ENCODE measurements at regions not wholly inside any gene's neighbourhood (a gene's known extent, or its start where the extent isn't known, plus 50 kb on each side); places are given as distances from the start of the nearest gene placed in this dataset.

- TF ChIP-seq MAX (IDR thresholded peaks at IDR 0.05; ENCODE audit: low read depth, low read length) = no peak
- TF ChIP-seq MYC (IDR thresholded peaks at IDR 0.05; ENCODE audit: low read depth, low read length) = no peak
- no peak for TF ChIP-seq CTCF (IDR thresholded peaks at IDR 0.05; ENCODE audit: low read depth, low read length)
- TF ChIP-seq POLR2A (IDR thresholded peaks at IDR 0.05; ENCODE audit: extremely low read depth, insufficient read length) = no peak
- DNase-seq (ENCODE audit: low read depth) = no peak
Measured at GRCh38 chr6:2477250-2477649, 231.8 kb upstream of the GMDS start.

GRCh38 chr6:2476376-2476775 lies 231.0 kb upstream of the GMDS start:
- DNase-seq (ENCODE audit: low read depth) = no peak
- no peak overlapping the region for H3K4me3 ChIP-seq (ENCODE audit: low read depth, low read length)
- no peak for TF ChIP-seq MAX (IDR thresholded peaks at IDR 0.05; ENCODE audit: low read depth, low read length)
- TF ChIP-seq POLR2A (IDR thresholded peaks at IDR 0.05; ENCODE audit: extremely low read depth, insufficient read length) = no peak
- no peak for TF ChIP-seq MYC (IDR thresholded peaks at IDR 0.05; ENCODE audit: low read depth, low read length)
- TF ChIP-seq CTCF (IDR thresholded peaks at IDR 0.05; ENCODE audit: low read depth, low read length) = no peak

More at GRCh38 chr6:2477250-2477649, 231.8 kb upstream of the GMDS start:
- no peak overlapping the region for H3K4me3 ChIP-seq (ENCODE audit: low read depth, low read length)

- no peak overlapping the region for H3K4me3 ChIP-seq (ENCODE audit: low read depth, low read length)
- no peak for DNase-seq (ENCODE audit: low read depth)
- no peak for TF ChIP-seq MYC (IDR thresholded peaks at IDR 0.05; ENCODE audit: low read depth, low read length)
- no peak for TF ChIP-seq MAX (IDR thresholded peaks at IDR 0.05; ENCODE audit: low read depth, low read length)
- TF ChIP-seq POLR2A (IDR thresholded peaks at IDR 0.05; ENCODE audit: extremely low read depth, insufficient read length) = no peak
- TF ChIP-seq CTCF (IDR thresholded peaks at IDR 0.05; ENCODE audit: low read depth, low read length) = no peak
Measured at GRCh38 chr6:2471472-2471871, 226.1 kb upstream of the GMDS start.

GRCh38 chr6:2469428-2469827 lies 224.0 kb upstream of the GMDS start:
- DNase-seq (ENCODE audit: low read depth) = no peak
- no peak for TF ChIP-seq MYC (IDR thresholded peaks at IDR 0.05; ENCODE audit: low read depth, low read length)
- no peak for TF ChIP-seq CTCF (IDR thresholded peaks at IDR 0.05; ENCODE audit: low read depth, low read length)
- no peak for TF ChIP-seq MAX (IDR thresholded peaks at IDR 0.05; ENCODE audit: low read depth, low read length)
- no peak for TF ChIP-seq POLR2A (IDR thresholded peaks at IDR 0.05; ENCODE audit: extremely low read depth, insufficient read length)

GRCh38 chr6:2468601-2468955 lies 223.2 kb upstream of the GMDS start:
- TF ChIP-seq MAX (IDR thresholded peaks at IDR 0.05; ENCODE audit: low read depth, low read length) = no peak
- TF ChIP-seq CTCF (IDR thresholded peaks at IDR 0.05; ENCODE audit: low read depth, low read length) = no peak
- TF ChIP-seq MYC (IDR thresholded peaks at IDR 0.05; ENCODE audit: low read depth, low read length) = no peak
- TF ChIP-seq POLR2A (IDR thresholded peaks at IDR 0.05; ENCODE audit: extremely low read depth, insufficient read length) = no peak
- no peak overlapping the region for H3K4me3 ChIP-seq (ENCODE audit: low read depth, low read length)
- no peak for DNase-seq (ENCODE audit: low read depth)

More at GRCh38 chr6:2469428-2469827, 224.0 kb upstream of the GMDS start:
- H3K4me3 ChIP-seq (ENCODE audit: low read depth, low read length) = no peak overlapping the region

All from NB4 (cell line).